Caco-2 (cell line): ENCODE measurements at regions not wholly inside any gene's neighbourhood (a gene's known extent, or its start where the extent isn't known, plus 50 kb on each side); places are given as distances from the start of the nearest gene placed in this dataset.
A peak's percentile ranks its signal among the peaks of the same experiment; 100 is the strongest.

ENCODE experiments used
- BruUV-seq: library from RNA; stranded (reverse); fragments of 400-500 nt; replicated peaks from 2 replicates; lab custom pipeline; 2021; lab: Mats Ljungman, UMichigan
- CTCF ChIA-PET: fragments of 300-600 bp; sonication (Branson Sonifier 250); formaldehyde crosslinking; loops from one replicate; lab custom pipeline; 2022; ENCODE audit warnings: antibody characterized with exemption; lab: Charles Lee
- POLR2A ChIA-PET: fragments of 300-600 bp; sonication (Branson Sonifier 250); formaldehyde crosslinking; loops from one replicate; lab custom pipeline; 2022; ENCODE audit warnings: antibody characterized with exemption; lab: Charles Lee
- DNase-seq, 2 experiments: peaks; one replicate each; pipeline versions ENCODE4 v3.0.0 to v3.0.0-alpha.2; 2020 to 2022
- H3K27me3 ChIP-seq: replicated peaks from 2 replicates; pipeline ENCODE4 v1.6.0; 2011; ENCODE audit warnings: low read length; ENCODE audit not compliant: control insufficient read depth, insufficient read depth
- H3K36me3 ChIP-seq: 2 replicates; pipeline ENCODE4 v1.5.1; 2011; ENCODE audit warnings: low read length; ENCODE audit not compliant: control insufficient read depth, insufficient read depth
- H3K4me1 ChIP-seq: fragments of 250-450 bp; sonication (Bioruptor Pico); 2 replicates; pipeline ENCODE4 v1.5.1; 2020; ENCODE audit warnings: mild to moderate bottlenecking
- H3K4me3 ChIP-seq: 2 replicates; pipeline ENCODE4 v1.5.1; 2011; ENCODE audit warnings: low read depth, mild to moderate bottlenecking, control low read depth, low read length
- H3K9me3 ChIP-seq: fragments of 250-450 bp; sonication (Bioruptor Pico); 2 replicates; pipeline ENCODE4 v1.5.1; 2020; ENCODE audit warnings: mild to moderate bottlenecking, moderate library complexity
- H3K27ac Mint-ChIP-seq: one replicate; pipeline ENCODE4 v1.8.0; 2022; ENCODE audit warnings: mixed read lengths; ENCODE audit not compliant: unreplicated experiment
- H3K27me3 Mint-ChIP-seq: one replicate; pipeline ENCODE4 v1.8.0; 2022; ENCODE audit warnings: mixed read lengths; ENCODE audit not compliant: insufficient read depth, unreplicated experiment
- H3K36me3 Mint-ChIP-seq: one replicate; pipeline ENCODE4 v1.8.0; 2022; ENCODE audit warnings: mild to moderate bottlenecking, mixed read lengths; ENCODE audit not compliant: insufficient read depth, unreplicated experiment
- H3K4me1 Mint-ChIP-seq: one replicate; pipeline ENCODE4 v1.8.0; 2022; ENCODE audit warnings: low read depth, mixed read lengths; ENCODE audit not compliant: unreplicated experiment
- H3K4me3 Mint-ChIP-seq: one replicate; pipeline ENCODE4 v1.8.0; 2022; ENCODE audit warnings: mild to moderate bottlenecking, moderate library complexity, mixed read lengths; ENCODE audit not compliant: unreplicated experiment
- H3K9me3 Mint-ChIP-seq: one replicate; pipeline ENCODE4 v1.8.0; 2022; ENCODE audit warnings: mixed read lengths; ENCODE audit not compliant: unreplicated experiment
- intact Hi-C: fragments of 100-400 bp; cut with micrococcal nuclease; formaldehyde crosslinking; loops from one replicate; pipeline ENCODE4 v1.10.0; 2022; ENCODE audit not compliant: unreplicated experiment
- TF ChIP-seq, protein P1 (sequence below), 2 experiments: fragments of 200-600 bp in 1 of 2; IDR thresholded peaks; 1 replicate in 1 of 2; 2 replicates in 1 of 2; pipeline versions ENCODE4 v1.5.1 to v1.8.0; 2011 to 2022; ENCODE audit warnings: antibody characterized with exemption in 1 of 2, control low read depth in 1 of 2, inconsistent platforms in 1 of 2, low read depth in 1 of 2, low read length in 1 of 2, mild to moderate bottlenecking in 1 of 2, moderate library complexity in 1 of 2; ENCODE audit not compliant: insufficient read depth in 1 of 2, severe bottlenecking in 1 of 2, unreplicated experiment in 1 of 2

DNA sequence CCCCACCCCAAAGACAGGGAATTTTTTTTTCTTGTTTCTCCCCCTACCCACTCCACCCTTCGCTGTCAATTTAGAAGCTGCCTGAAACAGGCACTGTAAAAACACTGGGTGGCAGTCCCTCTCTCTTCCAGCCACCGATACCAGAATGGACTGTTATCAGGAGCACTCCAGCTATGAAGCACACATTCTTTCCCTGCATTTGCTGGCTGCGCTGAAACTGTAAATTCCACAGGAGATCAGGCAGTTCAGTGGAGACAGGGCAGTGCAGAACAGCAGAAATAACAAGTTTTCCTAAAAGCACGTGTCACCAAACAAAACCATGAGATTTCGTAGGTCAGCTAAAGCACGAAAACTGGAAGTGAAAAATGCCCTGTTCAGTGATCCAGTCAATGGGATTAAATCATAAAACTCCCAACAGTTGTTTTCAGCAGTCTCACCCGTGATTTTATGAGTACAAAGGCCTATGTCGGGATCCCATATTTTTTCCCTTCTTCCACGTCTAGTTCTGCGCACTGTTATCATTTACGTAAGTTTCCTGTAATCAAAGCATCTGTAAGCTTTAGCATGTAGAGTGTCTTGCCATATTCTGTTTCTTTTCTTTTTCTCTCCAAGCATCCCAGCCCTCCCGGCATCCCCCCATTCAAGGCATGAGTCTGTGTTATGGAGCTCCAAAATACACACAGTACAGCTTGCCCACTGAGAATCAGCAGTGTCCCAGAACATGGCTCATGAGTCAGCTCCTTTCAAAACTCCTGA lies 359.9 kb upstream of the EPHA7 start:
- no peaks in the 10 kb centered on the region for H3K4me1 ChIP-seq
- no peaks in the 10 kb centered on the region for H3K36me3 Mint-ChIP-seq
- H3K9me3 Mint-ChIP-seq = no peaks in the 10 kb centered on the region
- peak in 1 of 2 experiments; percentile 9 for DNase-seq
- H3K36me3 ChIP-seq = no peaks in the 10 kb centered on the region
- no peak overlapping the region for H3K4me3 Mint-ChIP-seq
- H3K4me1 Mint-ChIP-seq = no peaks in the 10 kb centered on the region
- no TSS peak for BruUV-seq
- CTCF ChIA-PET = no interaction called here
- H3K27me3 ChIP-seq = no peaks in the 10 kb centered on the region
- H3K9me3 ChIP-seq = no peaks in the 10 kb centered on the region
- POLR2A ChIA-PET = no interaction called here
- TF ChIP-seq, protein P1, sequence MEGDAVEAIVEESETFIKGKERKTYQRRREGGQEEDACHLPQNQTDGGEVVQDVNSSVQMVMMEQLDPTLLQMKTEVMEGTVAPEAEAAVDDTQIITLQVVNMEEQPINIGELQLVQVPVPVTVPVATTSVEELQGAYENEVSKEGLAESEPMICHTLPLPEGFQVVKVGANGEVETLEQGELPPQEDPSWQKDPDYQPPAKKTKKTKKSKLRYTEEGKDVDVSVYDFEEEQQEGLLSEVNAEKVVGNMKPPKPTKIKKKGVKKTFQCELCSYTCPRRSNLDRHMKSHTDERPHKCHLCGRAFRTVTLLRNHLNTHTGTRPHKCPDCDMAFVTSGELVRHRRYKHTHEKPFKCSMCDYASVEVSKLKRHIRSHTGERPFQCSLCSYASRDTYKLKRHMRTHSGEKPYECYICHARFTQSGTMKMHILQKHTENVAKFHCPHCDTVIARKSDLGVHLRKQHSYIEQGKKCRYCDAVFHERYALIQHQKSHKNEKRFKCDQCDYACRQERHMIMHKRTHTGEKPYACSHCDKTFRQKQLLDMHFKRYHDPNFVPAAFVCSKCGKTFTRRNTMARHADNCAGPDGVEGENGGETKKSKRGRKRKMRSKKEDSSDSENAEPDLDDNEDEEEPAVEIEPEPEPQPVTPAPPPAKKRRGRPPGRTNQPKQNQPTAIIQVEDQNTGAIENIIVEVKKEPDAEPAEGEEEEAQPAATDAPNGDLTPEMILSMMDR (IDR thresholded peaks at IDR 0.05; ENCODE audit: insufficient read depth in 1 of 2, low read depth in 1 of 2, low read length in 1 of 2, severe bottlenecking in 1 of 2, unreplicated experiment in 1 of 2) = no peak
- intact Hi-C loops = loop anchor here (5.0 kb wide), 1 partner anchor 273 kb away; no protein-coding TSS in a partner anchor
- H3K27me3 Mint-ChIP-seq = no peaks in the 10 kb centered on the region
- H3K27ac Mint-ChIP-seq = no peak overlapping the region
- no peak overlapping the region for H3K4me3 ChIP-seq

- no peak for DNase-seq
- no peaks in the 10 kb centered on the region for H3K27me3 ChIP-seq
- H3K36me3 Mint-ChIP-seq = no peaks in the 10 kb centered on the region
- no TSS peak for BruUV-seq
- H3K36me3 ChIP-seq = no peaks in the 10 kb centered on the region
- no peaks in the 10 kb centered on the region for H3K4me1 ChIP-seq
- H3K4me1 Mint-ChIP-seq = no peaks in the 10 kb centered on the region
- no peak overlapping the region for H3K27ac Mint-ChIP-seq
- H3K4me3 Mint-ChIP-seq = no peak overlapping the region
- intact Hi-C loops = no loop called here
- TF ChIP-seq, protein P1 (IDR thresholded peaks at IDR 0.05; ENCODE audit: insufficient read depth in 1 of 2, low read depth in 1 of 2, low read length in 1 of 2, severe bottlenecking in 1 of 2, unreplicated experiment in 1 of 2) = no peak
- CTCF ChIA-PET = no interaction called here
- no peaks in the 10 kb centered on the region for H3K9me3 ChIP-seq
- POLR2A ChIA-PET = no interaction called here
- no peak overlapping the region for H3K4me3 ChIP-seq
- H3K9me3 Mint-ChIP-seq = no peaks in the 10 kb centered on the region
- no peaks in the 10 kb centered on the region for H3K27me3 Mint-ChIP-seq
Observed at GRCh38 chr6:93759190-93759589, 339.8 kb upstream of the EPHA7 start.

GRCh38 chr6:93751969-93752368 lies 332.6 kb upstream of the EPHA7 start:
- no peaks in the 10 kb centered on the region for H3K36me3 Mint-ChIP-seq
- no TSS peak for BruUV-seq

More at GRCh38 chr6:93751969-93752368, 332.6 kb upstream of the EPHA7 start:
- Histone ChIP-seq H3K27me3 (no peaks in the 10 kb centered on the region), H3K9me3 (no peaks in the 10 kb centered on the region), H3K4me3 (no peak overlapping the region), H3K4me1 (0 out of 2 replicates have a peak, but pooled peaks cover 3% of the 10 kb centered on the region), H3K36me3 (no peaks in the 10 kb centered on the region)
- H3K4me3 Mint-ChIP-seq = no peak overlapping the region
- H3K9me3 Mint-ChIP-seq = no peaks in the 10 kb centered on the region
- H3K4me1 Mint-ChIP-seq = no peaks in the 10 kb centered on the region
- DNase-seq = no peak
- no peaks in the 10 kb centered on the region for H3K27me3 Mint-ChIP-seq
- ChIA-PET CTCF (no interaction called here), POLR2A (no interaction called here)
- TF ChIP-seq, protein P1 (IDR thresholded peaks at IDR 0.05; ENCODE audit: insufficient read depth in 1 of 2, low read depth in 1 of 2, low read length in 1 of 2, severe bottlenecking in 1 of 2, unreplicated experiment in 1 of 2) = no peak
- intact Hi-C loops = no loop called here
- H3K27ac Mint-ChIP-seq = no peak overlapping the region
